Keratinocyte (primary cell): ENCODE measurements at regions not wholly inside any gene's neighbourhood (a gene's known extent, or its start where the extent isn't known, plus 50 kb on each side); places are given as distances from the start of the nearest gene placed in this dataset.

Experiments used
- CTCF ChIP-seq, 3 experiments: IDR thresholded peaks in 1 of 3; conservative IDR thresholded peaks in 1 of 3; optimal IDR thresholded peaks in 1 of 3; 2 replicates in 2 of 3; 3 replicates in 1 of 3; pipeline versions ENCODE3 to v1.5.1; 2011; ENCODE audit warnings: low read length in 3 of 3, mild to moderate bottlenecking in 3 of 3, moderate library complexity in 2 of 3, control low read depth in 1 of 3, inconsistent platforms in 1 of 3; ENCODE audit not compliant: insufficient read depth in 2 of 3; ENCODE audit errors: extremely low read depth in 1 of 3
- EZH2 ChIP-seq: IDR thresholded peaks from one replicate; pipeline ENCODE4 v1.6.1; 2012; ENCODE audit warnings: inconsistent platforms, mild to moderate bottlenecking, low read length, moderate library complexity

GRCh38 chr9:529731-530130, 311.8 kb upstream of the DMRT1 start:
- TF ChIP-seq CTCF (optimal IDR thresholded peaks at IDR 0.05 in 1 of 3, IDR thresholded peaks at IDR 0.05 in 1 of 3, conservative IDR thresholded peaks at IDR 0.05 in 1 of 3; ENCODE audit: extremely low read depth in 1 of 3, insufficient read depth in 2 of 3, low read length in 3 of 3) (no peak), EZH2 (no peak)
